Activated T-cell treated with anti-CD3 and anti-CD28 coated beads, Interleukin-2, amount 50 U/mL, for 72 hours (primary cell): ENCODE measurements at regions not wholly inside any gene's neighbourhood (a gene's known extent, or its start where the extent isn't known, plus 50 kb on each side); places are given as distances from the start of the nearest gene placed in this dataset.

Source experiments
- ATAC-seq, 2 donors: fragments of 150-1000 bp; cut with Tn5 transposase; replicated peaks in 1 of 2; 2 replicates each; pipeline ENCODE4 v1.10.0; 2021; ENCODE audit warnings: moderate library complexity in 2 of 2, mild to moderate bottlenecking in 1 of 2
- DNase-seq, 2 donors: peaks; one replicate each; pipeline ENCODE4 v3.0.0; 2021 to 2022; ENCODE audit warnings: mixed read lengths in 1 of 2
- H3K27ac Mint-ChIP-seq: one replicate; pipeline ENCODE4 v1.8.0; 2022; ENCODE audit warnings: mild to moderate bottlenecking, moderate library complexity, mixed read lengths
- H3K27me3 Mint-ChIP-seq: one replicate; pipeline ENCODE4 v1.8.0; 2022; ENCODE audit warnings: low read depth, mixed read lengths
- H3K36me3 Mint-ChIP-seq, 2 donors: one replicate each; pipeline ENCODE4 v1.8.0; 2022; ENCODE audit warnings: mixed read lengths in 2 of 2, mild to moderate bottlenecking in 1 of 2; ENCODE audit not compliant: insufficient read depth in 2 of 2
- H3K4me1 Mint-ChIP-seq: one replicate; pipeline ENCODE4 v1.8.0; 2022; ENCODE audit warnings: low read depth, mixed read lengths
- H3K4me3 Mint-ChIP-seq, 2 donors: one replicate each; pipeline ENCODE4 v1.8.0; 2022; ENCODE audit warnings: mild to moderate bottlenecking in 2 of 2, mixed read lengths in 2 of 2, moderate library complexity in 2 of 2
- H3K9me3 Mint-ChIP-seq, 2 donors: one replicate each; pipeline ENCODE4 v1.8.0; 2022; ENCODE audit warnings: mixed read lengths in 2 of 2

- no peak for DNase-seq
- H3K27ac Mint-ChIP-seq, result no peak overlapping the region
- H3K9me3 Mint-ChIP-seq, result no peaks in the 10 kb centered on the region
- no peaks in the 10 kb centered on the region for H3K4me1 Mint-ChIP-seq
- peaks cover 81% of the 10 kb centered on the region for H3K27me3 Mint-ChIP-seq
- H3K4me3 Mint-ChIP-seq, result no peak overlapping the region
- ATAC-seq, result no peak
- H3K36me3 Mint-ChIP-seq, result peaks cover 0 to 2% of the 10 kb centered on the region in 2 donors
Measured at GRCh38 chr10:33385686-33386085, 51.2 kb upstream of the NRP1 start.

GRCh38 chr10:33385015-33385414 is 50.5 kb upstream of the NRP1 start:
- Mint-ChIP-seq H3K27ac (no peak overlapping the region), H3K36me3 (peaks cover 0 to 2% of the 10 kb centered on the region in 2 donors), H3K4me3 (no peak overlapping the region), H3K4me1 (no peaks in the 10 kb centered on the region), H3K27me3 (peaks cover 81% of the 10 kb centered on the region), H3K9me3 (no peaks in the 10 kb centered on the region)
- ATAC-seq (no peak), DNase-seq (no peak)
